ENCODE measurements at regions not wholly inside any gene's neighbourhood (a gene's known extent, or its start where the extent isn't known, plus 50 kb on each side); places are given as distances from the start of the nearest gene placed in this dataset.

DNA sequence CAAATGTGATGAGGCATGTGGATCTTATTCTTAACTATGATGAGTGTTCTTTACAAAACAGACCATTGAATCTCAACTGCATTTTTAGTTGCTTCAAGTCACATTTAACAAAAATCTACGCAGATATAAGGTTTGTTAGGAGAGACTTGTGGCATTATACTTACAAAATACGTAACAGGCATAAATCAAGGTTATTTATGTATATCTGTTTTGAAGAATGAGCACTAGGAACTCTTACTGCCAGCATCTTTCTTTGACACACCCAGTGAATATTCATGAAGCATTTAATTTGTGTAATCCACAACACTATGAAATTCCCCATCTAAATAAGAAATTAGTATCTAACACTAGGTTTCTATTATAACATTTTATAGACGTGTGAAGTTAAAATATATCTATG is 186.3 kb downstream of the FAT4 start:
- Histone ChIP-seq H3K9ac (ENCODE audit: low read length in 3 of 3) (no peak overlapping the region), H3K27me3 (ENCODE audit: control insufficient read depth, insufficient read depth, low read length) (no peaks in the 10 kb centered on the region), H3K36me3 (ENCODE audit: control insufficient read depth in 2 of 3, insufficient read depth in 3 of 3, low read length in 3 of 3) (no peaks in the 10 kb centered on the region), H3K27ac (ENCODE audit: low read depth in 2 of 2, low read length in 2 of 2) (no peak overlapping the region), H3K9me3 (ENCODE audit: control insufficient read depth in 2 of 3, insufficient read depth in 1 of 3, low read length in 3 of 3) (no peaks in the 10 kb centered on the region), H3K4me3 (ENCODE audit: low read length in 3 of 3) (no peak overlapping the region), H3K4me1 (ENCODE audit: control insufficient read depth in 2 of 3, insufficient read depth in 2 of 3, low read depth in 1 of 3, low read length in 3 of 3) (no peaks in the 10 kb centered on the region)
- intact Hi-C loops (cut with DNase I), result no loop called here
- TF ChIP-seq, protein P1, sequence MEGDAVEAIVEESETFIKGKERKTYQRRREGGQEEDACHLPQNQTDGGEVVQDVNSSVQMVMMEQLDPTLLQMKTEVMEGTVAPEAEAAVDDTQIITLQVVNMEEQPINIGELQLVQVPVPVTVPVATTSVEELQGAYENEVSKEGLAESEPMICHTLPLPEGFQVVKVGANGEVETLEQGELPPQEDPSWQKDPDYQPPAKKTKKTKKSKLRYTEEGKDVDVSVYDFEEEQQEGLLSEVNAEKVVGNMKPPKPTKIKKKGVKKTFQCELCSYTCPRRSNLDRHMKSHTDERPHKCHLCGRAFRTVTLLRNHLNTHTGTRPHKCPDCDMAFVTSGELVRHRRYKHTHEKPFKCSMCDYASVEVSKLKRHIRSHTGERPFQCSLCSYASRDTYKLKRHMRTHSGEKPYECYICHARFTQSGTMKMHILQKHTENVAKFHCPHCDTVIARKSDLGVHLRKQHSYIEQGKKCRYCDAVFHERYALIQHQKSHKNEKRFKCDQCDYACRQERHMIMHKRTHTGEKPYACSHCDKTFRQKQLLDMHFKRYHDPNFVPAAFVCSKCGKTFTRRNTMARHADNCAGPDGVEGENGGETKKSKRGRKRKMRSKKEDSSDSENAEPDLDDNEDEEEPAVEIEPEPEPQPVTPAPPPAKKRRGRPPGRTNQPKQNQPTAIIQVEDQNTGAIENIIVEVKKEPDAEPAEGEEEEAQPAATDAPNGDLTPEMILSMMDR (IDR thresholded peaks at IDR 0.05; ENCODE audit: borderline replicate concordance, extremely low read depth, insufficient read depth), result no peak
- FAIRE-seq, result no peak
- no peak for DNase-seq

DNA sequence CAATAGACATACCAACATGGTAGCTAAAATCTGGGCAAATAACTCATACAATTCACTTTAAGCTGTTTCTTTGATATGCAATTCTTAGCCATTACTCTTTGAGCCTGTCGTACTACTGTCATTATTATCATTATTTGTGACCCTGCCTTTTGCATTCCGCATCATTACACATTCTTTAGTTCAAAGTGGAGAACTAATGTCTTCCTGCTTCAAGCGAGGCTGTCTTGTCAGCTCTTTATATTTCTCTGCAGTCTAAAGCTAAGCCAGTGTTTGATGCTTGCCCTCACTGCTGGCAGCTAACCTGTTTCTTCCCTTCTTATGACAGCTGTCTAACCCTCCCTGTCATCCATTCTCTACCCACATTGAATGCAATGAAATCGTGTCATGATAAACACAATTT is 186.8 kb downstream of the FAT4 start:
- TF ChIP-seq, protein P1 (IDR thresholded peaks at IDR 0.05; ENCODE audit: borderline replicate concordance, extremely low read depth, insufficient read depth), result no peak
- no peak overlapping the region for H3K27ac ChIP-seq (ENCODE audit: low read depth in 2 of 2, low read length in 2 of 2)
- H3K9me3 ChIP-seq (ENCODE audit: control insufficient read depth in 2 of 3, insufficient read depth in 1 of 3, low read length in 3 of 3), result no peaks in the 10 kb centered on the region
- no peak overlapping the region for H3K4me3 ChIP-seq (ENCODE audit: low read length in 3 of 3)
- H3K9ac ChIP-seq (ENCODE audit: low read length in 3 of 3), result no peak overlapping the region
- H3K36me3 ChIP-seq (ENCODE audit: control insufficient read depth in 2 of 3, insufficient read depth in 3 of 3, low read length in 3 of 3), result no peaks in the 10 kb centered on the region
- DNase-seq (no peak), FAIRE-seq (no peak)
- no peaks in the 10 kb centered on the region for H3K4me1 ChIP-seq (ENCODE audit: control insufficient read depth in 2 of 3, insufficient read depth in 2 of 3, low read depth in 1 of 3, low read length in 3 of 3)
- no peaks in the 10 kb centered on the region for H3K27me3 ChIP-seq (ENCODE audit: control insufficient read depth, insufficient read depth, low read length)
- intact Hi-C loops (cut with DNase I), result no loop called here

DNA sequence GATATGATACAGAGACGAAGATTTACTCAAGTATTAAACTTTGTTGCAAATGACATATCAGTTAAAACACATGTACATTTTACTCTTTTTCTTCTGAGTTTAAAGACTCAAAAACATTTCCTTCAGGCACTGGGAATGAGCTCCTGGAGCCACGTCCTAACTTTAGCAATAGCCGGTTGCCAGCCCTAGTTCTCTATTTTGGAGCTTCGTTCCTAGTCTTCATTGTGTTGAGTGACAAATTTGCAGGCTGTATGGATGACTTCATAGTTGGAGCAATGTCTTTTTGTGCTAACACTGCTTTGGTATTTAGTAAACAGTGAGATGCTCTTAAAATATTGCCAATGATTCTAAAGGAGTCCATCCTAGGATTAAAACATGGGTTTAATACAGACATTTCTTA is 190.9 kb downstream of the FAT4 start:
- TF ChIP-seq, protein P1 (IDR thresholded peaks at IDR 0.05; ENCODE audit: borderline replicate concordance, extremely low read depth, insufficient read depth), result no peak
- H3K4me3 ChIP-seq (ENCODE audit: low read length in 3 of 3), result no peak overlapping the region
- H3K9me3 ChIP-seq (ENCODE audit: control insufficient read depth in 2 of 3, insufficient read depth in 1 of 3, low read length in 3 of 3), result no peaks in the 10 kb centered on the region
- H3K36me3 ChIP-seq (ENCODE audit: control insufficient read depth in 2 of 3, insufficient read depth in 3 of 3, low read length in 3 of 3), result no peaks in the 10 kb centered on the region
- H3K9ac ChIP-seq (ENCODE audit: low read length in 3 of 3), result no peak overlapping the region
- no peaks in the 10 kb centered on the region for H3K27me3 ChIP-seq (ENCODE audit: control insufficient read depth, insufficient read depth, low read length)
- FAIRE-seq (no peak), DNase-seq (no peak)
- H3K27ac ChIP-seq (ENCODE audit: low read depth in 2 of 2, low read length in 2 of 2), result no peak overlapping the region
- intact Hi-C loops (cut with DNase I), result no loop called here
- H3K4me1 ChIP-seq (ENCODE audit: control insufficient read depth in 2 of 3, insufficient read depth in 2 of 3, low read depth in 1 of 3, low read length in 3 of 3), result no peaks in the 10 kb centered on the region

DNA sequence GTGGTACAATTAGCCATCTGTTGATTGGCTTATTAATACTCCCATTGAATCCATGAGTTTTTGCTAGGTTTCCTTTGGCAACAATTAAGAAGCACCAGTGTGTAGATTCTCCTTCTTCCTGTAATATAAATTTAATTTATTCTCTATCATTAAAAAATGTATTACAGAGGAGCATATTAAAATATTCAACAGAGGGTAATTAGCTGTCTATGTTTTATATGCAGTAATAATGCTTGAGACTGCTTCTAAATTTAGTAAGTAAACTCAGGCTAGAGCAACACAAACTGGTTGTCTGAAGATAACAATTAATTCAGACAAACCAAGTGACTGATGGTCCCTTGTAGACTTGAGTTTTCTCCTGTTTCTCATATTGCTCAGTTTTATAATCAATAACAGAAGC is 192.4 kb downstream of the FAT4 start:
- no peaks in the 10 kb centered on the region for H3K36me3 ChIP-seq (ENCODE audit: control insufficient read depth in 2 of 3, insufficient read depth in 3 of 3, low read length in 3 of 3)
- no peaks in the 10 kb centered on the region for H3K27me3 ChIP-seq (ENCODE audit: control insufficient read depth, insufficient read depth, low read length)
- no peak overlapping the region for H3K9ac ChIP-seq (ENCODE audit: low read length in 3 of 3)
- no peak overlapping the region for H3K4me3 ChIP-seq (ENCODE audit: low read length in 3 of 3)
- no peaks in the 10 kb centered on the region for H3K4me1 ChIP-seq (ENCODE audit: control insufficient read depth in 2 of 3, insufficient read depth in 2 of 3, low read depth in 1 of 3, low read length in 3 of 3)
- TF ChIP-seq, protein P1 (IDR thresholded peaks at IDR 0.05; ENCODE audit: borderline replicate concordance, extremely low read depth, insufficient read depth), result no peak
- H3K27ac ChIP-seq (ENCODE audit: low read depth in 2 of 2, low read length in 2 of 2), result no peak overlapping the region
- FAIRE-seq, result no peak
- no peaks in the 10 kb centered on the region for H3K9me3 ChIP-seq (ENCODE audit: control insufficient read depth in 2 of 3, insufficient read depth in 1 of 3, low read length in 3 of 3)
- peak in 1 of 5 donors; percentile 29 for DNase-seq
- intact Hi-C loops (cut with DNase I), result no loop called here

Data from kidney (tissue), 13 donors.